Midbrain (tissue), 1 donor: ENCODE measurements at regions not wholly inside any gene's neighbourhood (a gene's known extent, or its start where the extent isn't known, plus 50 kb on each side); places are given as distances from the start of the nearest gene placed in this dataset.

ENCODE experiments used
- DNase-seq: peaks from one replicate; lab custom pipeline; 2025; lab: John Stamatoyannopoulos, UW

- DNase-seq, result no peak
Observed at GRCh38 chr2:136373841-136374240, 255.9 kb upstream of the CXCR4 start.

DNA sequence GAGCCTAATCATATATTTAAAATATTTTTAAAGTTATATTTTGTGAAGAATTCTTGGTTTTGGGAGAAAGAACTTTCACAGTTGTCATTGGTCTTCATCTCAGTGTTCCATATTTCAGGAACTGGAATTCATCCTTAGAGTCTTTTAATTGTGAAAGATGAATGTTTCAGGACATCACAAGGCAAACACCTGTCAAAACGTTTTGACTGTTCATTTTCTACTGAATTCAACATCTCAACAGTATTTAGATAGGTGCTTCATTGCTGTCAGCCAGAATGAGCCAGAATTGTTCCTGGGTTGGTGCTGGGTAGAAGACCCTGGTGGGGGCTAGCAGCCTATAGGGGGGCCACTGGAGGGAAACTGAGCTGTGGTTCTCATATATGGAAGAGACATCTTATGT is 255.1 kb upstream of the CXCR4 start:
- no peak for DNase-seq

DNA sequence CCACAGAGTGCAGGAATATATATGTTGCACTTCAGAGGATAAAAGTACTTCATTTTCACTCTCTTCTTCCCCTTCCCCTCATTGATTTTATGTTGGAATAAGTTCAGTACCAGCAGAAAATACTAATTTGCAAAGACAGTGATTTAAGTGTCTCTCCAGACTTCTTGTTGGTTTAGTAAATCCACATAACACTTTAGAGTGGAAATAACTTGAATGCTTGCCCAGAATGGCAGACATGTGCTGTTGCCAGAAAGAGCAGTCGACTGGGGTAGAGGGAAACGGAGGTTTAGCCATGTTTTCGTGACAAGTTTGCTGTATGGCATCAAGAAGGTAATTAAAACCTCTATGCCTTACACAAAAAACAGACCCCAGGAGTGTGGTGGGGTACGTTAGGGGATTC is 246.0 kb upstream of the CXCR4 start:
- DNase-seq, result peak; percentile 7

GRCh38 chr2:136363470-136363869 is 245.5 kb upstream of the CXCR4 start:
- no peak for DNase-seq

GRCh38 chr2:136362676-136363390 is 244.9 kb upstream of the CXCR4 start:
- DNase-seq, result no peak

GRCh38 chr2:136361521-136361920 is 243.6 kb upstream of the CXCR4 start:
- DNase-seq, result no peak

DNA sequence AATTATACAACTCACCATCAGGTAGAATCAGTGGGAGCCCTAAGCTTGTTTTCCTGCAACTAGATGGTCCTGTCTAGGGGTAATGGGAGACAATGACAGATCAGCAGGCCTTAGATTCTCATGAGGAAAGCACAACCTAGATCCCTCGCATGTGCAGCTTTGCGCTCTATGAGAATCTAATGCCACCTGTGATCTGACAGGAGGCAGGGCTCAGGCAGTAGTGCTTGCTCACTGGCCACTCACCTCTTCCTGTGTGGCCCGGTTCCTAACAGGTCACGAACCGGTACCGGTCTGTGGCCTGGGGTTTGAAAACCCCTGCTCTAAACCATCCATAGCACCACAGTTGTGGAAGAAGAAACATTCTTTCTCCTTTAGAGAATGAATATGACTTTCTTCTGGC is 242.8 kb upstream of the CXCR4 start:
- no peak for DNase-seq

DNA sequence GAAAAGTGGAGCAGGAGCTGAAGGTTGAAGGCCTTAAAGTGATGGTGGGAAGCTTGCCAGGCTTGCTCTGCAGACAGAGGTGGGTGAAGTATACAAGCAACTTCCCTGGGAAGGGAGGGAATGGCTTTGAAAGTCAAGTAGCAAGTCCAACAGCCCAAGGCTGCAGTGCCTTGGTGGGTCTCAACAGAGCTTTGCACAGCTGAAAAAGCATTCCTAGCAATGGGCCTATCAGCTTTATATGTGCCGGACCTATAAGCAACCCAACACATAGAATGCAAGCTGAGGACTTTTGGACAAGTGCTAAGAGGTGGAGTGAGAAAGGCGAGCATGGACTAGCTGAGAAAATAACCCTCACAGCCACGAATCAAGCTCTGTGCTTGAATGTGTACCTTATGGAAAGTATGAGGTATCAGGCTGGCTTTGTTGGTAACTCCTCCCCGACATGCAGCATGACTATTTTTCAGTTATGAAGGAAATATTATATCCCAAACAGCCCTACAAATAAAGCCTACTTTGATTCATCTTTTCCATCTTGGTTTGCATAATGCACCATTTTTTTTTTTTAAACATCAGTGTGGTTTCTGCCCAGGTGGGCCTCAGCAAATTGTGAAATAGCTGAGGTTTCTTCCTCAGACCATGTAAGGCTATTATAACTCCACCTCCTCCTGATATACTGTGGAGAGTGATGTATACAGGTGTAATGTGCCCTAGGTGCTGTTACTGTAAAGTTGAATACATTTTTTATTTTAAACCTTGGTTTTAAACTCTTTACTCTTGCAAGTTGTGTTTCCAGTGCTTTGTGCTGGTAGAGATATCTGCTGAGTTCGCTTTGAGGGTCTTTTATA is 241.4 kb upstream of the CXCR4 start:
- no peak for DNase-seq

- no peak for DNase-seq
Observed at GRCh38 chr2:136358576-136358975, 240.6 kb upstream of the CXCR4 start.

GRCh38 chr2:136357007-136357380 is 239.0 kb upstream of the CXCR4 start:
- DNase-seq, result no peak

- DNase-seq, result no peak
Observed at GRCh38 chr2:136356125-136357006, 238.4 kb upstream of the CXCR4 start.

DNA sequence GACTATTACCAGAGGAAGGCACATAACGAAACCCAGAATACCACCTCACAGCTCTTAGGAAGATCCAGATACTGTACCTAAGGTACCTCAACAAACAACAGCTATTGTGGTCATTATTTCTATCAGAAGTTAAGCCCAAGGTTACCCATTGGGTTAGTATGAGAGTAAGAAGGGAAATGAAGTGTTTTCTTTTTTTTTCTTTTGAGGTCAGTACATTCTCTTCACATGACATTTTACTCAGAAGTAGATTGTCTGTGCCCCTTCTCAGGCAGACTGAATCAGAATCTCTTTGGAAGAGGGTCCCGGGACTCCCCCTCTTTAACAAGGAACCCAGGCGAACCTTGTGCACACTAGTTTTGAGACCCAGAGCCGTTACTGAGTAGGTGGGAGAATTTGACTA is 233.7 kb upstream of the CXCR4 start:
- no peak for DNase-seq

- no peak for DNase-seq
Observed at GRCh38 chr2:136347981-136348380, 230.0 kb upstream of the CXCR4 start.

DNA sequence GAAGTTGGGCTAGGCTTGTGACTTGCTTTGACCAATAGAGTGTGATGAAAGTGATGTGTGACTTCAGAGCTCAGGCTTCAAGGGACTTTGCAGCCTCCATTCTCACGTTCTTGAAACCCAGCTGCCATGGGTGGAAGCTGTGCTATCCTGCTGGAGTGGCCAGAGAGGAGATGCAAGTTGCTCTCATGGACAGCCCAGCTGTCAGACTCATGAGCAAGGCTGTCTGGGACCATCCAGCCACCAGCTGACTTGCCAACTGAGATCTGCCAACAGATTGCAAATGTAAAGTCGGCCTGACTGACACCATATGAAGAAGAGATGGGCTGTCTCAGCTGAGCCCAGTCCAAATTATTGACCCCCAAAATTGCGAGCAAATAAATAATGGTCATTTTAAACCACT is 226.4 kb upstream of the CXCR4 start:
- no peak for DNase-seq

- no peak for DNase-seq
Observed at GRCh38 chr2:136342138-136342537, 224.2 kb upstream of the CXCR4 start.

GRCh38 chr2:136334967-136335366 is 217.0 kb upstream of the CXCR4 start:
- no peak for DNase-seq

GRCh38 chr2:136332436-136333095 is 214.6 kb upstream of the CXCR4 start:
- no peak for DNase-seq

DNA sequence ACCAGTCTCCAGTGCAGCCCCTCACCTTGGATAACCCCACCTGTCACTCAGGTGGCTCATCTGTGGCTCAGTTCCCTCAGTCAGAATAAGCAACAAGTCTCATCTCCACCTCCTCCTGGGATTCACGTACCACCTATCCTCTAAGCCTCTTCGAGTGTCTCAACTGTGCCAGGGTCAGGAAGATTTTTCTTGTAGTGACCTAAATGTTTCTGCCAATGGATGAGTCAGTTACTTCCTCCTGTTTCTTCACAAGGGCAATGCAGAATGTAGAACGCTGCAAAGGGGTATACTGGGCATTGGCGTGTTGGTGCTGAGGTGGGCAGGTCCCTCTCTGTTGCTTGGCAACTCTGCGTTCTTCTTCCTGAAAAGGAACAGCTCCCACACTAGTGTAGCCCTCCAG is 213.3 kb upstream of the CXCR4 start:
- no peak for DNase-seq

GRCh38 chr2:136328207-136328795 is 210.4 kb upstream of the CXCR4 start:
- no peak for DNase-seq

GRCh38 chr2:136327162-136327852 is 209.4 kb upstream of the CXCR4 start:
- no peak for DNase-seq

- DNase-seq, result no peak
Observed at GRCh38 chr2:136325844-136326331, 207.9 kb upstream of the CXCR4 start.
